ENCODE measurements at regions not wholly inside any gene's neighbourhood (a gene's known extent, or its start where the extent isn't known, plus 50 kb on each side); places are given as distances from the start of the nearest gene placed in this dataset.
"Not testable (repeated sequence)": the region's sequence is repeated elsewhere in the genome, so short reads cannot be mapped to it uniquely, and the experiment has no call there.

DNA sequence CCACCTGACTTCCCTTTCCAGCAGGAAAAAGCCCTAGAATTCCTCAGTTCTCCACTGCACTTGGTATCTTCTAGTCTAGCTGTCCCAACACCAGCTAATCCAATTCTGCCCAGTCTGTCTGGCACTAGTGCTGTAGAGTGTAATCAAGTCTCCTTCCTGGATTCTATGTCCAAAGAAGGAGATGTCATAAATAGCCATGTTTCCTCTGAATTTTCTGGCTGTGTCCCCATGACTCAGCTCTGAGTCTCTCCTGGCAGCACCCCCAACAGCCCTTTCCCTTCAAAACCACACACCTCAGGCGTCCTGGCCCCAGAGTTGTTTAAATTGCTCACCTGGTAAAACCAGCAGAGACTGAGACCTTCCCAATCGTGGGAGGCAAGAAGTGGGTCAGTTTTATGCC, 197.2 kb downstream of the GRXCR1 start:
- no peak for DNase-seq (ENCODE audit: low spot score)

DNA sequence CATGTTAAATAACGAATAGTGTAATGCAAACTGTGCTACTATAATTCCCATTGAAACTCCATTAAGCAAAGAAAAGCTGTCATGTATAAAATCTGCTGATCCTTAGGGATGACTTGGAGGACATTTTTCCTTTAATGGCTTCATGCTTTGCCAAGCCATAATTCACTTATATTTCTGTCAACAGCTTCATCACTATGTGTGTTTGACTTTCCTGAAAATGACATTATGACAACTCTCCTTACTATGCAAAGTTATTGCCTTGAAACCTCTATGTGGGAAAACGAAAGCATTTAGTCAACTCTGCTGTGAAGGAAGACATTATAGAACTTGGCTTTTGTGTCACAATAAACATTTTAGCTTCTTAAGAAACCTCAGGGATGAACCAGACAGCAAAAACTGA, 210.5 kb downstream of the GRXCR1 start:
- DNase-seq (ENCODE audit: low spot score) = no peak

DNA sequence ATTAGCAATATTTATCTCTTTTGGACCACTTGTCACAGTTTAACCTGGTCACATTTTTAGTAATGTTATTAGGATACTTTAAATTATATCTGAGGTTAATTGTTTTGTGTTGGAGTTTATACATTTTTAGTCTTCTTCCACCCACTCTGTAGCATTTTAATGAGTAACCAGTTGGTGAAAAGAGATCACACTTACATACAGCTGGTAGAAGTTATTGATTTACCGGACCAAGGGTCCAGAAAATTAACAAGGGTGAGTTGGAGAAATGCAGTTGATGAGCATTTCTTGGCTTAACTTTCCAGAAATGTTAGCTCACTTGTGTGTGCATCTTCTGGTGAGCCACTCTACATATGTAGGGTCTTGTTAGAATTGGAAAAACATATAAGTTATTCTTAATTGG, 219.6 kb downstream of the GRXCR1 start:
- no peak for DNase-seq (ENCODE audit: low spot score)

DNA sequence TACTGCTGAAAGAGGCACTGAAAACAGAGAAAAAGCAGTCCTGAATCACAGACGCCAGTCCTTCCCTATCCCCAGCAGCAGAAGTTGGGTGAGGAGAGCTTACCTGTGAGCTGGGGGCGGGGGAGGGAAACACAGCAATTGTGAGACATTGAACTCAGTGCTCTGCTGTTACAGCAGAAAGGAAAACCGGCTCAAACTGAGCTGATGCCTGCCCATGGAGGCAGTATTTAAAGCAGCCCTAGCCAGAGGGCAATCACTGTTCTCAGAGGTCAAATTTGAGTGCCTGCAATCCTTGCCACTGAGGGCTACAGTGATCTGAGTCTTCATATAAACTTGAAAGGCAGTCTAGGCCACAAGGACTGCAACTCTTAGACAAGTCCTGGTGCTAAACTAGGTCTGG, 220.7 kb downstream of the GRXCR1 start:
- DNase-seq (ENCODE audit: low spot score) = no peak

DNA sequence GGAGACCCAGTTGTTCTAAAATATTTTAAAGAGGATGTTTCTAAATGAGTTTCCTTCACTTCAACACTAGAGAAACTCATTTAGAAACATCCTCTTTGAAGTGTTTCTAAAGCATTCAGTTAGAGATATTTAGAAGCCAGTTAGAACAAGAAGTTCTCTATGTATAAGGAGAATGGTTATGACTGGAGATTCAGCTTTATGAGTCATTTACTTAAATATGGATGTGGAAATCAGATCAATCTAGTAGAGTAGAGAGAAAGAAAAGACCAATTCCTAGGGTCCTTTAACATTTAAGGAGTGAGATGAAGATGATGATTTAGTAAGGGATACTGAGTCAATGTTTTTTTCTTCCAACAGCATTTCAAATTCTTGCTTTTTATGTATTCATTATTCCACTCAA, 234.1 kb downstream of the GRXCR1 start:
- no peak for DNase-seq (ENCODE audit: low spot score)

DNA sequence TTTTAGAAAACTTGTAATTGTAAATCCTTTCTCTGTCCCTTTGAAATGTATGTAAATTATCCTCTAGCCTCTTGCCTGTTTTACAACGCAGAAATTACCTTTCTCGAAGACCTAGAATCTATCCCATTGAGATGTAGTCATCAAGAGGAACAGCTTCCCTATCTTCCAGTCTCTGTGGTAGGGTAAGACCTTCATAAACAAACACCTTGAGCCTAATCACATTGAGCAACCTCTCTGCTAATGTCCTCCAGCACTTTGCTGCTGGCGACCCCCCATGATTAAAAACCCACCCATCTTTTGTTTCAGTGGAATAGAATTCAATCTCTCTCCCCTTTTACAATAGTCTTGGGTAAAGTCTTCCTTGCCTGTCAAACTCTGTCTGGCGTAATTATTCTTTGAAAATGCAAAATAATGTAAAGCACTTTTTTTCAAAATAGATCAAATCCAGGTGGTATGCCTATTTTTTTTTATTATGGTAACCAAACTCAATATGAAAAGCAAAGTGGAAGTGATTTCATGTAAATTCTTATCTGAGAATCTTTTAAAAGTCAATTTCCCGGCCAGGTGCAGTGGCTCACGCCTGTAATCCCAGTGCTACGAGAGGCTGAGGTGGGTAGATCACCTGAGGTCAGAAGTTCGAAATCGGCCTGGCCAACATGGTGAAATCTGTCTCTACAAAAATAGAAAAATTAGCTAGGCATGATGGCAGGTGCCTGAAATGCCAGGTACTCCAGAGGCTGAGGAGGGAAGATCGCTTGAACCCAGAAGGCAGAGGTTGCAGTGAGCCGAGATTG, 237.9 kb downstream of the GRXCR1 start:
- DNase-seq (ENCODE audit: low spot score) = no peak

DNA sequence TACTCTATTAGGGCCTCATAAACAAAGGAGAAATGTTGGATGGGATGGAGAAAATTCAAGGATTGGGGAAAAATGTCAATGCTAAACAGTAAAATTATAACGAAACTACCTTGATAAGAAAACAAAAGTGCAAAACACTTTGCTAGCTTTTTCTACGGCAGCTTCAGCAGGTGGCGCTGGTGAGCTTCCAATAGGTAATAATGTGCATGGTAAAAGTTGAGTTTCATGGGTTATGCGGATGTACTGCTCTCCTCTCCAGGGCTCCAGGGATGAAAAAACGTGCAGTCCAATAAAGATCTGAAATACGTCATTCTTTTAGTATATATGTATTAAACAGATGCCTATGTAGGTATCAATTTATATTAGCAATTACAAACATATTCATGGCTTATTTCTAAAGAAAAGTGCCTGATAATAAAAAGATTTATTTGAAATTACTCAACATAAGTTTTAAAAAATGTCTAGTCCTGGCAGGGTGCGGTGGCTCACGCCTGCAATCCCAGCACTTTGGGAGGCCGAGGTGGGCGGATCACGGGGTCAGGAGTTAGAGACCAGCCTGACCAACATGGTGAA, 239.6 kb downstream of the GRXCR1 start:
- DNase-seq (ENCODE audit: low spot score) = peak; percentile 66

DNA sequence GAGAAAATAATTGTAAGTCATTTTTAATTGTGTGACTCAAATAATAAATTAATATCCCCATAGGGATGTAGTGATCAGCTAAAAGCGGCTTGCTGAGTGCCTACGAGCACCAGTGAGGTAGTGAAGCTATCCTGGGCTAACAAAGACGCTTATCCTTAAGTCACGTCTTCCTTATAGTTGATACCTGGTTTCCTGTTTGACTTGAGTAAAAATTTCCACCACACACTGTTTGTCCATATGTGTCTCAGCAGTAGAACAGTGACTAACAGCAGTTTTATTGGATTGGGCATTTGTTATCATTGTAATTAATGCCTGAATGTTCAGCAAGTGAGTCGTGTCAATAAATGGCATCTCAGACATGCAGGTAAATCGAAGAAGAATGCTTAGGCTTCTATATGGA, 241.1 kb downstream of the GRXCR1 start:
- DNase-seq (ENCODE audit: low spot score) = no peak

DNA sequence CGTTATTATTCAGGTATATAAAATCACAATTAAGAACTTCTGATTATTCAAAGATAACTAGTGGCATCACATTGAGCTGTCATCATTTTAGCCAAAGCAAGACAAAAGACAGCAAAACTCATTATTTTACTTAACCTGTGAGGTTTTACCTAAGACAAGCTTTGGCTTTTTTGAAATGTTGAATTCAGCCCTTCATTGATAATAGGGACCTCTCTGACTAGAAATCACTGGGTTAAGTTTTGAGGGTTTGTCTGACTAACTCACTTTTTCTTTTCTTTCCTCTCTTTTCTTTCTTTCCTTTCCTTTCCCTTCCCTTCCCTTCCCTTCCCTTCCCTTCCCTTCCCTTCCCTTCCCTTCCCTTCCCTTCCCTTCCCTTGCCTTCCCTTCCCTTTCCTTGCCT, 244.2 kb downstream of the GRXCR1 start:
- no peak for DNase-seq (ENCODE audit: low spot score)

DNA sequence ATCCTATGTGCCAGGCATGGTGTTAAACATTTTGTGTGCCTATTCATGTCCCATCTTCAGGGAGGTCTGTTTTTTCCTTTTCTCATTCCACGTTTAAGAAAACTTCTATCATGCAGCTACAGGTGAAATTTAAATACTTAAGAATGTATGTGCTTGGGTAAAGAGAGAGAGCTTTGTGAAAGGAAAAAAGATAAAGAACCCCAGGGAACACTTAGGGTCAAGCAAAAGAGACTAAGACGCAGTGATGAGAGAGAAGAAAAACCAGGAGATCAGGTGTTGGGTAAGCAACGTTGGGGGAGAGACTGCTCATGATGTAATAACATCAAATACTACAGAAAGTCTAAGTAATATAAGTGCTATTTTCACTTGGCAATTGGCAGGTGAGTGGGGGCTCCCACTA, 253.7 kb downstream of the GRXCR1 start:
- DNase-seq (ENCODE audit: low spot score) = no peak

DNA sequence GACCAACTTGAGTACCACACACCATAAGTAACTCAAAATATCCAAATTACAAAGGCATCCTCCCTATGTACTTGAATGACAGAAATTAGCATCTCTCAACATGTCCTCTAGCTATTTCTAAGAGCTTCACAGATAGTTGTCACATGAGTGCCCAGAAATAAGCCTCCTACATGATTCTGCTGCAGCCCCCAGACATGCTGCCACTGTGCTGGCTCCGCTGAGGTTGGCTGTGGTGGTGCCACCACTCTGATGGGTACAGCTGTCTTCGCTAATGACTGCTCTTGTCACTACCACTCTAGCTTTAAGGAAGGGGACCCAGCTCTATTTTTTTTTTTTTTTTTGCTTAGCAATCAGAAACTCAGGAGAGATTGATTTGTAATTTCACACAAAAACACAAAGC, 256.0 kb downstream of the GRXCR1 start:
- no peak for DNase-seq (ENCODE audit: low spot score)

DNA sequence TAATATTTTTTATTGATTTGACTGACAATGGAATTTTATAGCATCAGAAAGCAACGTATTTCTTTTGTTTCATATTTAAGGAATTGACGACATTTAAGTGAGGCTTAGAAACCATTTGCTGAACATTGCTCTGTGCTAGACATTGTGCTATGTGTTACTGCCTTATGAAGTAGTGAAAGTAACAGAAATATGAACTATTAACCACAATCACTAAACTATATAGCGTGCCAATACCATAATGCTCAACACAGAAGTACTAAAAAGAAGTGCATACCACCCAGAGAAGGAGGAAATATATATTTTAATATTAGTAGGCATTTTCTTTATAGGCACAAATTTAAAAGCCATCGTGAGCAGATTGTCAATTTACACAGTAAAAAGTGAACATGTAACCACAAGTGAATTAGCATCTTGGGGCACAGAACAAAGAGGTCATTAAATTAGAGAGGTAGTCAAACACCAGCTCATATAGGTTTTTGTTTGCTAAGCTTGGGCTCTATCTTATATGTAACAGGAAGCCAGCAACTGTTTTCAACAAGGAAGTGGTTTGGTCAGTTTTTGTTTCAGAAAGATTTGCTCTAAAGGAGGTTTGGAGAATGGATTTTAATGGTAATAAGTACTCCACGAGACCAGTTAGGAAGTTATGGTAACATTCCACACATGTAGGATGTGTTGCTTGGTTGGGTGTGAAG, 270.7 kb downstream of the GRXCR1 start:
- no peak for DNase-seq (ENCODE audit: low spot score)

DNA sequence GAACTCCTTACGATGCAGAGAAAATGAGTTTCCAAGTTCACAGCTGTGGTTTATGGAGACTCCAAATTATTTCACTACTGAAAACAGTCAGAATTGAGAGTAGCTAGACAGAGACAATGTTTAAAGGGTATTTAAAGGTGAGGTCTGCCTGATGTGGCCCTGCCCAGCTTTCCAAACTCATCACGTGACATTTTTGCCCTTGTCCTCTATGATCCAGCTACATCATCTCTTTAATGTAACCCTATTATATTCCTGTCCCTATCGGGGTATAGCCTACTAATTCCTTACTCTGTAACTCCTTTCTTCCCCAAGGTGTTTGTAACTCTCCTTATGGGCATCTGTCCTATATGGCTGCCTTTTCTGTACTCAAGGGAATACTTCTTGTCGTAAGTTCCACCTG, 297.2 kb downstream of the GRXCR1 start:
- DNase-seq (ENCODE audit: low spot score) = no peak

DNA sequence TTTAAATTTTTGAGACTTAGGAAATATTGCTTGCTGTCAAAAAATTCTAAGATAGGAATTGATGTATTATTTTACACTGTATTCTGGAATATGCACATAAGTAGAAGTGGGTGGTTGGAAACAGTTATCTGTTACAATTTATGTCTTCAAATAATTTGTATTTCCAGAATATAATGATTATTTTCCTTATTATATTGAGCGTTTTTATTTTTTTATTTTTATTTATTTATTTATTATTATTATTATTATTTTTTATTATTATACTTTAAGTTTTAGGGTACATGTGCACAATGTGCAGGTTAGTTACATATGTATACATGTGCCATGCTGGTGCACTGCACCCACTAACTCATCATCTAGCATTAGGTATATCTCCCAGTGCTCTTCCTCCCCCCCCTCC, 320.1 kb downstream of the GRXCR1 start:
- DNase-seq (ENCODE audit: low spot score) = not testable (repeated sequence)

DNA sequence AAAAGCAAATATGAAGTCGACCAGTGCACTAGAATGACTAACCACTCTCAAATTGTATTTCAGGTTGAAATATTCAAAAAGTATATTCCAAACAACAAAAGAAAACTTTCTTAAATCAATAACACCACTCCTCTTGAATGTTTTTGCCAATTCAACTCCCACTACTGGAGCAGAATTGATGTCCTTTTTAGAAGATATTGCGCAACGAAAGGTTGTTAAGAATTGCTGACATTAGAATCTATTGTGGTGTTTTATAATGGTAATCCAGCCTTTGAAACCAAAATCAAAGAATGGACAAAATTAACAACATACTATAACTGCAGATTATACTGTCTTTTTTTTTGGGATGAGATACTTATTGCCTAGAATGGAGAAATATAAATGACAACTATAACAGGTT, 331.3 kb downstream of the GRXCR1 start:
- no peak for DNase-seq (ENCODE audit: low spot score)

DNA sequence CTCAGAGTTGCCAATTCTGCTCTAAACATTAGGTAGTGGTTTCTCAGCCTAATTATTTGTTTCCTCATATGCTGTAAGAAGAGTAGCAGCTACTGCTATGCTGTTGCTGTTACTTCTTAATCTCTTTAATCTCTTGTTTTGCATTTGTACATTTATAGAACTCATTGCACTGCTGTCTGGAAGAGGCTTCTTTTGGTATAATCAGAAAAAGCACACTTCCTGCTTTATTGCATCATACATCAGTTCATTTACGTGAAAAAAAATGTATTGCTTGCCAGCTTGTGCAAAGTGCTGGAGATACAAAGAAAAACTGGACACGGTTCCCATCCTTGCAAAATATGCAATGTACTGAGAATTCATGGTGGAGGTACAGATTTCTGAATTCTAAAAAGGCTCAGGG, 332.0 kb downstream of the GRXCR1 start:
- DNase-seq (ENCODE audit: low spot score) = no peak

DNA sequence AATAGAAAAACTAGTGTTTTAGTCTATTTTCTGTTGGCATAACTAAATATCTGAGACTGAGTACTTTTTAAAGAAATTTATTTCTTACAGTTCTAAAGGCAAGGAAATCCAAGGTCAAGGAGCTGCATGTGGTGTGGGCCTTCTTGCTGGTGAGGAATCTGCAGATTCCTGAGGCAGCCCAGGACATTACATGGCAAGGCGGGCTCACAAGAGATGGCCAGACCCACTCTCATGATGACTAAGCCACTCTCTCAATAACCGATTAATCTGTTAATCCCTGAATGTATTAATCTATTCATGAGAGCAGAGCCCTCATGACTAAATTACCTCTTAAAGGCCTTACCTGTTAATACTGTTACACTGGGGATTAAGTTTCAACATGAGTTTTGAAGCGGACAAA, 340.8 kb downstream of the GRXCR1 start:
- no peak for DNase-seq (ENCODE audit: low spot score)

DNA sequence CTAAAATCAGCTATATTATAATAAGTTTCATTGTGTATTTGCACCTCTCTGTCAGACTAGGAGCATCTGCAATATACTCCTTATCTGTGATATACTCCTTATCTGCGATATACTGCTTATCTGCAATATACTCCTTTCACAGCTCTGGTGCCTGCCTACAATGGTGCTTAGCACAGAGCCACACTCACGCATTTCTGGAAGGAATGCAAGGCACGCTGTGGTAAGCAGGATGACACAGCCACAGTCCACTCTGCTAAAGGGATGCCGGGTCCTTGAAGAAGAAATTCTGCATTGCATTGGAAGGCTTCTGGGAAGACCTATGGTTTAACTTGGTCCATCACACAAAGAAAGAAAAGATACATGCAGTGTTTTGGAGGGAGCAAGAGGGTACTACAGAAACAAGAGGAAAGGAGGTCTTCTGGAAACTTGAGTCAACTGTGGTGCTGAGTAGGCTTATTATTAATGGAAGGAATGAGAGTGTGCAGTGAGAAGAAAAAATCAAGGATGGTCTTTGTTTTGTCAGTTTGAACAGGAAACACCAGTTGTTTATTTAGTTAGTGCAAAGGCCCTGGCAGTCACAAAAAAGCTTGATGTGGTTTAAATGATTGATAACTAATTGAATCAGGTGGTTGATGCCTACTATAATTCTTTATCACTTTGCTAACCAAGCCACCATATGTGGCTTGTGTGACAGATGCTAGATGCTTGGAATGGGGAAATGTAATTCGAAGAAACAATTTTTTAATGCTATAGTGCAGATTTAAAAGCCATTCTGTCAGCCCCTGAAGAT, 342.3 kb downstream of the GRXCR1 start:
- DNase-seq (ENCODE audit: low spot score) = no peak

DNA sequence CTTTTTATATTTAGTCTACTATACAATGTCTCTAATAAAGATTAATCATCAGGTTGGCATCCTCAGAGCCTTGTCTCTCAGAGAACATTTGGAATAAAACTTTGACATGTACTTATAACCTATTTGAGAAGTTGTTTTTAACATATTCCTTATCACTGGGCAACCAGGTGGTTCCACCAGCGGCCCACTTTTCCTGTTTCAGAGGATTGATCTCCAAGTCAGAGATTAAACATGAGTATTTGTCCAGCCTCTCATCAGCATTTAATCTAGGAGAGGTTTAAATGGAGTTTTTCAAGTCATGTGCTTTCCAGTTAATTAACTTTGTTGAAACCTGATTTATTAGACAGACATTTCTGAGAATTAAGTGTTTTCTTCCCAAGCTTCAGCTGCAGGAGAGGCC, 345.5 kb downstream of the GRXCR1 start:
- no peak for DNase-seq (ENCODE audit: low spot score)

DNA sequence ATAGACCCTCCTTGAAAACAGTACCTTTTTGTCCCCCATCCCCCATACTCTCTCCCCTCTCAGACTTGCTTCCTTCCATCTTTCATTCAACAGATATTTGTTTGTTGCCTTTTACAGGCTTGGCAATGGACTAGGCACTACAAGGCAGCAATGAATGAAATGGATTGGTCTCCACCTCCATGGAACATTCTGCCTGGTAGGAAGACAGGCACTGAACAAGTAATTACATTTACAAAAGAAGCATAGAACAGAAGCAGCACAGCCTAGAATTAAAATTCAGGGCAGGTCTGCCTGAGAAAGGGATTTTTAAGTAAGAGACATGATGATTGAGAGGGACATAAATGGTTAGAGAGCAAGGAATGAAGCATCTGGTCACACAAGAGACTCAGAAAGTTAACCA, 346.1 kb downstream of the GRXCR1 start:
- DNase-seq (ENCODE audit: low spot score) = peak; percentile 42

DNA sequence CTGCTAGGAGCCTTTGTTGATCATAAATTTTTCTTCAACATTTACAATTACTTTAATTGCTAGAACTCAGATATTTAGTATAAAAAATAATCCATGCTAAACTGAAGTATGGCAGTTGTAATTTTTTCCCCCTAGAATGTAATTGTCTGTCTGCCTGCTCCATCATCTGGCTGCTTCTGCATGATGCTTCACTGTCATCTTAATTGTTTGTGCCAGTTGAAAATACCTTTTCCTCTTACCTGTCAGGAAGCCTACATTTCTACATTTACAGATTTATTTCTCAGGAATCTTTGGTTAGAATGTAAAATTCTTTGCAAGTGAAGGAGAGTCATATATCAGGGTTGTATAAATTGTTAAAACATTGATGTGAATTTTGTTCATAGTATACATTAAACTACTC, 348.6 kb downstream of the GRXCR1 start:
- DNase-seq (ENCODE audit: low spot score) = no peak

DNA sequence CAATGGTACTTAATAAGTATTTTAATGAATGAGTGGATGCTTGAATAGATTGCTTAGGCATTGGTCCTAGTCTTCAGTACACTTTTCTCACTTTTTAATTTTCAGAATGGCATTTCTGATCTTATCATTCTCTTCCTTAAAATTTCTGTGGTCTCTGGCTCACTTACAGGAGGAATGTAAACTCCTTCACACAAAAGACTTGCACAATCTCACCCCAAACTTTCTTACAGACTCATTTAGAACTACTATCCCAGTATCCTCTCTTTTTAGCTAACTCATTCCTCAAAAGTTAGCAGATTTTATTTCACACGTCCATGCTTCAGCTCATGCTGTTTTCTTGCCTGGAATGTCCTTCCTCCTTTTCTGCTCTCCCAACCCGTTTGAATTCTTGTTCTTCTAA, 350.1 kb downstream of the GRXCR1 start:
- no peak for DNase-seq (ENCODE audit: low spot score)
